H54 (cell line): ENCODE measurements at regions not wholly inside any gene's neighbourhood (a gene's known extent, or its start where the extent isn't known, plus 50 kb on each side); places are given as distances from the start of the nearest gene placed in this dataset.
"Not testable (repeated sequence)": the region's sequence is repeated elsewhere in the genome, so short reads cannot be mapped to it uniquely, and the experiment has no call there.

ENCODE experiments used
- DNase-seq: peaks from one replicate; pipeline ENCODE4 v3.0.0; 2011; ENCODE audit warnings: low spot score, mixed read lengths; ENCODE audit not compliant: insufficient read length
- FAIRE-seq: peaks from 3 replicates; lab custom pipeline; 2011; peaks lifted over from hg19 to GRCh38; lab: Jason Lieb, UNC
- POLR2A ChIP-seq: IDR thresholded peaks from 2 replicates; pipeline ENCODE4 v1.6.1; 2011; ENCODE audit warnings: low read depth, mild to moderate bottlenecking, low read length

DNA sequence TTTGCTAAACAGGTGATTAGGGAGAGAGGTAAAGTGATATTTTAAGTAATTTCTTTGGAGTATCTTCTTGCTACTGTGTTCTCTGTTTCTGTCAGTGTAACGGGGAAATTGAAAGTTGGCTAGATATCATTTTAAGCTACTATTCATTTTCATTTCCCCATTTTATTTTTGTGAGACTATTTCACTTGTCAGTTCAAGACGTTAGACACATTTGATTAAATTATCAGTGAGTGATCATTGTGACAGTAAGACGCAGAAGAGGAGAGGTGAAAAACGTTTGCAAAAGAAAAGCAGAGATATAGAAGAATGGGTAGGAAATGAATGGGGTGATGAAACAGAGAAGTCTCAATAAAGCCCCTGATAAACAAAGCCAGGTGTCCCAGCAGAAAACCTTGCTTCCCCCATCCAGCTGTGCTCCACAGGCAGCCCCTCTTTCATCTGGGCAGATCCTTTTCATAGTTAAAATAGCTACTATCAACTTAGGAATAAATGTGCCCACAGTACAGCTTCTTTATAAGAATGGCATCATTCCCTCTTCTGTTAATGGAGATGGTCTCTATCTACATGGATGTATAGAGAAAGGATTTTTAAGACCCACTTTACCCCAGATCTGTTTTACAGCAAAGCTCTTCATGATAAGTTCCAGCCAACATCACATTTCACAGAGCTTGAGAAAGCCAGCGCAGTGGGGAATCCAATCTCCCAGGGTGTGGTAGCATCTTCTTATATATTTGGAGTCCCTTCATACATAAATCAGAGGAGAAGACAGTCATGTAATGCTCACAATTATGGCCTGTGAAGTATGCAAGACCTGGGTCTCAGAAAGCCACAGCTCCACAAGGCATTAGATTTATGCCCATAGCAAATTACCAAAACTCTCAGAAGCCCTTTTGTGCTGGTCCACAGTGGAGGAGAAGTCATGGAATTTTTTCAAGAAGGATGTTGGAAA is 138.1 kb upstream of the ITGB1 start:
- DNase-seq: no peak
- no peak for FAIRE-seq
- no peak for TF ChIP-seq POLR2A

DNA sequence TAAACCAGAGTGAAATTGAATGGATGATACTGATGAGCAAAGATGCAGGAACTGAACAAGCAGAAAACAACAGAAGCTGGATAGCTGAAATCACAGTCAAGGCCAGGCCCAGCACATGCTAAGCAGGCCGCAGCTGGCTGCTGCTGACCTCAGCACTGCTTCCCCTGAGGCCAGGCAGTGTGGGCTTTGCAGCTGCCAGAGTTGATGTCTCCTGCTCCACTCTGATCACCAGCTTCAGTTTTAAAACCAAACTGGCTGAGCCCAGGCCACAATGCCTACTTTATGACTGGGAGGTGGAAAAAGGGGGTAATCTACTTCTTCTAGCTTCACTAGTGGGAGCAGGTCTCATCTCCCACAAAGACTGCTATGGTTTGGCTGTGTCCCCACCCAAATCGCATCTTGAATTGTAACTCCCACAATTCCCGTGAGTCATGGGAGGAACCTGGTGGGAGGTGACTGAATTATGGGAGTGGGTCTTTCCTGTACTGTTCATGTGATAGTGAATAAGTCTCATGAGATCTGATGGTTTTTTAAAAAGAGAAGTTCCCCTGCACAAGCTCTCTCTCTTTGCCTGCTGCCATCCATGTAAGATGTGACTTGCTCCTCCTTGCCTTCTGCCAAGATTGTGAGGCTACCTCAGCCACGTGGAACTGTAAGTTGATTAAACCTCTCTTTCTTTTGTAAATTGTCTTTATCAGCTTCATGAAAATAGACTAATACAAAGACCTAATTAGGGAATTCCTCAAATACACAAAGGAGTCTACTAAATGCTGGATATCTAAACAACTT is 136.4 kb upstream of the ITGB1 start:
- DNase-seq: no peak
- no peak for TF ChIP-seq POLR2A
- FAIRE-seq: no peak

DNA sequence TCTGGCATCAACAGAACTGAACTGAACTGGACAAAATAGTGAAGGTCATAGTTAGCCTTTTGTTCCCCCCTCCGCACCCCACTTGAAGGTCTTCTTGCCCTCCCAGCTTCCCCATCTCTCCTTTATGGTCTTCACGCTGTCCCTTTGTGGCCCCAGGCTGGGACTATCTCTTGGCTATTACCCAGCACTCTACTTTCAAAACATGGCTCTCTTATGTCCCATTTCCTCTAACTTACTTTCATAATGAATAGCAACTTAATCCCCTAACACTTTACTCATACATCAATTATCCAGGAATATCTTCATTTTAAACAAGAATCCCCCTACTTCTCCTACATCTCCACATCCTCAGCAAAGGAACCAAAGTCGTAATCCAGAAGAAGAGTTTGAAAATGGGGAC is 135.3 kb upstream of the ITGB1 start:
- no peak for FAIRE-seq
- no peak for TF ChIP-seq POLR2A
- DNase-seq: no peak

DNA sequence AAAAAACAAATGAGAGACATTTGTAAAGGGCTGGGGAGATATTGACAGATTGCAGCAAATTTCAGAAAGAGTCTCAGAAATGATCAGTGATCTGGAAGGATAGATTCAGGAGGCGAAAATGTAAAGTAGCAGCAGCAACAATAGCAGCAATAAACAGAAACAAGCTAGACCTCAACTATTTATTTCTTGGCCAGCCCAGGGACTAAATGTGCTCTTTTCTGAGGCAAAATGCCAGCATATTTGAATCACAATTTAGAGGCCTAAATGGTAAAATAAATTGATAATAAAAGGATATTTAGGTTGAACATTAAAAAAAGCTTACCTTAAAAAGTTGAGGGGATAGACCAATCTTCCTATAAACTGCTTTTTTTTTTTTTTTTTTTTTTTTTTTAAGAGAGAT is 134.6 kb upstream of the ITGB1 start:
- no peak for TF ChIP-seq POLR2A
- DNase-seq (no peak), FAIRE-seq (no peak)

DNA sequence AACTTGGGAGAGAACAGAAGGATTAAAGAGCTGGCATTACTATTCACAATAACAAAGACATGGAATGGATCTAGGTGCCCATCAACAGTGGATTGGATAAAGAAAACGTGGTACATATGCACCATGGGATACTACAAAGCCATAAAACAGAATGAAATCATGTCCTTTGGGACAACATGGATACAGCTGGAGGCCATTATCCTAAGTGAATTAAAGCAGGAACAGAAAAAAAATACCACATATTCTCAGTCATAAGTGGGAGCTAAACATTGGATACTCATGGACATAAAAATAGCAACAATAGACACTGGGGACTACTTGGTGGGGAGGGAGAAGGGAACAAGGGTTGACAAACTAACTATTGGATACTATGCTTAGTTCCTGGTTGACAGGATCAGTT is 133.2 kb upstream of the ITGB1 start:
- TF ChIP-seq POLR2A: no peak
- no peak for FAIRE-seq
- DNase-seq: no peak

DNA sequence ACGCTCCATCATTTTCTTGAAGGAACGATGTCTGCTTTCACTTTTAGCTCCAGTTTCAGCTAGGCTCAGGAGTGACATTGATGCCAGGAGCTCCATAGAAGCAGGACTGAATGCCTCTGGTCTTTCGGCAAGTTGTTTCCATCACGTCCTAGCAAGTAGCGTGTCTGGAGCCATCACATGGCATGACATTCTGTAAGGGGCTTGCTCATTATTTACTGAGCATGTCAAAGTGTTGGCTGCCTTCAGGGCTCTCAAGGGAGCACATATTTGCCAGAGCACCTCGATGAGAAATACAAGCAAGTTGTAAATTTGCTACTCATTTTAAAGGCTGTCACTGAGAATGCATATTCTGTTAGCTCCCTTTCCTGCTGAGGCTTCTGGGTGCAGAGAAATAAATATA is 131.0 kb upstream of the ITGB1 start:
- FAIRE-seq: no peak
- no peak for TF ChIP-seq POLR2A
- no peak for DNase-seq

DNA sequence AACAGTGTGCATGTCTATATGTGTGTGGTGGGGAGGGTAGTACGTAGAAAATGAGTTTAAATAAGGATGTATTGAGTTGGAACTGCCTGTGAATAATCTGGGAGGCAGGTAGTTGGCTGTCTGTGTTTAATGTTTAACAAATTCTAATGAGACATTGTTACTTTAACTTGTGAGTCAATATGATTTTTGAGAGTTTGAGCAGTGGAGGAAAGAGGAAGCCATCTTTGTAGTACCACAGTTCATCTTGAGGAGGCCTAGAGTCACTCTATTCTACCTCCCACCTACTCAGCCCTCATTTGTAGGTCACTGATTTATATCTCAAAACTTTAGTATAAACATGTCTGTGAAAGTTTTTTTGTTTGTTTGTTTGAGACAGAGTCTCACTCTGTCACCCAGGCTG is 129.9 kb upstream of the ITGB1 start:
- no peak for FAIRE-seq
- TF ChIP-seq POLR2A: no peak

DNA sequence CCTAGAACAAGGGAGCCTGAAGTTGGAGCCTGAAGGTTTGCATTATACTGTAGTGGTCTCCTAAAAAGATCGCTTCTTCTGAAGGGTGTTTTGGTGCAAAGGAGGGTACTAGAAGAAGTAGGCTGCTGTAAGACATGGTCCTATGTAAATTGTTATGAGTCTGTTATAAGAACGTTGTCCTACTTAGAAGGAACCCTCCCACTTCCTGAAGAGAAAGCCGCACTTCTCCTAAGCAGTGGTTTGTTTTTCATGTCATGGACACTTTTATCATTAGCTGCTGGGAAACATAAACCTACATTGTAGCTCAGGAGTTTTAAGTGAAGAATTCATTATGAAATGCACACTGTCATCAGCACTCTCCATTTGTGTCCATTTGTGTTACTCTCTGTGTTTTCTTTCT is 129.1 kb upstream of the ITGB1 start:
- DNase-seq: no peak
- no peak for FAIRE-seq
- no peak for TF ChIP-seq POLR2A

More for the DNA sequence above, 129.9 kb upstream of the ITGB1 start:
- DNase-seq: no peak

DNA sequence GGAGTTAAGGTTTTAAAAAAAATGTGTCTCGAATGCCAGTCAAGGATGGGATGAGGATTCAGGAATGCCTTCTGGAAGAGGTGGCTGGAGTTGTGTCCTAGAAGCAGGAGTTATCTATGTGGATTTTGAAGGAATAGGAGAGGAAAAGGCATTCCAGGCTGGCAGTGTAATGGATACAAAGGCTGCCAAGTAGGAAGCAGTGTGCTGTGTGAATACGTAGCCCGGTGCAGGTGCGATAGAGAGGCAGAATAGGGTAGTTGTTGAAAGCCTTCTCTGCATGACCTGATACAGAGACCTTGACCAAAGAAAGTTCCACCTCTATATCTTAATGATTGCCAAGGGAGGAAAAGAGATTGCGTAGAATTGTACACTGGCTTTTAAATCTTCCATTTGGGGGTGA is 128.1 kb upstream of the ITGB1 start:
- DNase-seq (no peak), FAIRE-seq (no peak)
- no peak for TF ChIP-seq POLR2A

DNA sequence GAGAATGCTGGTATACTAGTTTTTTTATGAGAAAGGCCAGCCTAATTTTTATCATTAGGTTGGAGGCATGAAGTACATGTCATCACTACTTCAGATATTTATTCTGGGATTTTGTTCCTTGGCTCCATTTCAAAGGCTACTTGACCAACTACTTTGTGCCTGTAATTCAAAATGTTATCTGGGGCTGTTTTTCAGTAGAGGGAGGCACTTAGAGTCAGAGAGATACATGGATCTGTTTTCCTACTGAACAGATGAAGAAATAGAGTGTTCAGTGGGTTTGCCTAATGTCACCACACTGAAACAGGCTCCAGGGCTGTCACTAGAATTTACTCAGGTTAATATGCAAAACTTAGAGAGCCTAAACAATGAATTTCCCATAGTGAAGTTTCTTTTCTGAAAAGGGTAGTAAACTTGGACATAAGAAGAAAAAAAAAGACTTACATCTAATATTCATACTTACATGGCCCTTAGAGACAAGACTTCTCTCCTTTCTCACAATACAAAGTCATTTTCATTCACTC is 127.3 kb upstream of the ITGB1 start:
- DNase-seq (no peak), FAIRE-seq (no peak)
- no peak for TF ChIP-seq POLR2A

DNA sequence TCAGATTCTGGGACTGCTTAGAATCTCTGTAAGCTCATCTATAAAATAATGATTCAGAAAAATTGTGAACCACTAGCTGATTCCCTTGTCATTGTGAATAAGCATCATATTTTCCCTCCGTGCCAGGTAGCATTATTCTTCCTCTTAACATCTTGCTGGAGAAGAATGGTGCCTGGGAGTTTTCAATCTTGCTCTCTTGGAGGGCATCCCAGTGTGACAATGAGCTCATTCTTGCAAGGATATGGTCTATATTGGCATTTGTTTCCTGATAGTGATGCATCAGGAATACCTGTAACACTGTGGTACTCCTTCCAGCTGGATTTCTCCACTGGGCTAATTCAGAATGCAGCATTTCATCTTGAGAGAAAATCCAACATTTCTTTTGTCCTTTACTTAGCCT is 126.4 kb upstream of the ITGB1 start:
- no peak for DNase-seq
- no peak for FAIRE-seq
- TF ChIP-seq POLR2A: no peak

DNA sequence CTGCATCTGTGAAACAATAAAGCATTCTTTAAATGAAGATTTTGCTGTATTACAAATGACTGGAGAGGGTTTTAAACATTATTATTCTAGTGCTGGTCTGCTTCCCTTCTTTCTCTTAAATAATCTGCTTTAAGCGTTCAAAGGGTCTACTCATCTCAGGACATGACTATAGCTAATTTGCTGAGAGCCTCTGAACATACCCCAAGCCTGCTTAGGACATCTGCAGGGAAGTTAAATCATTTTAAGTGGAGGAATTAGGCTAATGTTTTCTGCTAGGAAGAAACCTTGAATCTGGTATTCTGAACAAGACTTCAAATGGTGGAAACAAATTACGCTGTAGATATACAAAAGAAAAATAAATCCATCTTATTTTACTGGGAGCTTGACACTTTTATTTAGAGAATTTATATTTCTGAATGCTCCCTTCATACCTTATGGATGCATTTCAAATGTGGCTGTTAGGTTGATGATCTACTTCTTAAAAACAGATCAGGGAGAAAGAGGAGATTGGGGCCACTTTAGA is 124.4 kb upstream of the ITGB1 start:
- no peak for TF ChIP-seq POLR2A
- no peak for FAIRE-seq
- no peak for DNase-seq

DNA sequence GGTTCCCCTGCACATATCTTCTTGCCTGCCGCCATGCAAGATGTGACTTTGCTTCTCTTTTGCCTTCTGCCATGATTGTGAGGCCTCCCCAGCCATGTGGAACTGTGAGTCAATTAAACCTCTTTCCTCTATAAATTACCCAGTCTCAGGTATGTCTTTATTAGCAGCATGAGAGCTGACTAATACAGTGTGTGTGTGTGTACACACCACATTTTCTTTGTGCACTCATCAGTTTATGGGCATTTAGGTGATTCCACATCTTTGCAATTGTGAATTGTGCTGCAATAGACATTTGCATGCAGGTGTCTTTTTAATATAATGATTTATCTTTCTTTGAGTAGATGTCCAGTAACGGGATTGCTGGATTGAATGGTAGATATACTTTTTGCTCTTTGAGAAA is 122.4 kb upstream of the ITGB1 start:
- not testable (repeated sequence) for FAIRE-seq, DNase-seq

DNA sequence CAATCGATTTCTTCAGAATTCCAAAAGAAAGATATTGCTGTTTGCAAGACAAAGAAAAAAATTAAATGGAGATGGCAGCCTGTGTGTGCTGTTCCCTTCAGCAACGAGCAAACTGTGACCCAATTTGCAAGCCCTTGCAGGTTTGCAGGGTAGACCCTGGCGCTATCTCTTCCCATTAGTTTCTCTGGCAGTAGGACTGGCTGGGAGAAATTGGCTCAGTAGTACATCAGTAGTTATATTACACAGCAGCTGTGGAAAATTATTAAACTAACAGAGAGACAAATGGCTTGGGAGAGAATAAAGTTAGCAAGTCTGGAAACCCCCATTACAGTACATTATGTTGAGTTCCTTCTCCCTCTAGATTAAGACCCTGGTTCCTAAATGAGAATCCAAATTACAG is 116.4 kb upstream of the ITGB1 start:
- FAIRE-seq (no peak), DNase-seq (no peak)
- TF ChIP-seq POLR2A: no peak
